PC-3 (cell line): ENCODE measurements at regions not wholly inside any gene's neighbourhood (a gene's known extent, or its start where the extent isn't known, plus 50 kb on each side); places are given as distances from the start of the nearest gene placed in this dataset.

Experiments used
- CTCF ChIP-seq: fragments of 300-600 bp; sonication (generic); conservative IDR thresholded peaks from 2 replicates; pipeline ENCODE4 v1.5.1; 2017; ENCODE audit warnings: antibody characterized with exemption, low read depth, mild to moderate bottlenecking, low read length
- EZH2phosphoT487 ChIP-seq: fragments of 300-600 bp; sonication (generic); IDR thresholded peaks from 2 replicates; pipeline ENCODE4 v1.6.1; 2018; ENCODE audit warnings: mild to moderate bottlenecking, antibody characterized with exemption, low read length, borderline replicate concordance

GRCh38 chr3:188097791-188098190, 56.2 kb upstream of the LPP start:
- TF ChIP-seq CTCF (no peak), EZH2phosphoT487 (no peak)
